GM12878 (cell line): ENCODE measurements at regions not wholly inside any gene's neighbourhood (a gene's known extent, or its start where the extent isn't known, plus 50 kb on each side); places are given as distances from the start of the nearest gene placed in this dataset.
A peak's percentile ranks its signal among the peaks of the same experiment; 100 is the strongest.

ENCODE experiments used
- ATAC-seq: fragments of 200-7000 bp; cut with Tn5 transposase; 3 replicates; pipeline ENCODE4 v1.9.1; 2020; ENCODE audit warnings: mild to moderate bottlenecking, moderate library complexity
- BruUV-seq: library from RNA; stranded (reverse); fragments of 400-500 nt; replicated peaks from 2 replicates; lab custom pipeline; 2021; lab: Mats Ljungman, UMichigan
- CTCF ChIA-PET: fragments of 300-600 bp; sonication (Branson Sonifier 250); formaldehyde crosslinking; extraction: SDS; loops from one replicate; lab custom pipeline; 2021; ENCODE audit warnings: inconsistent platforms; lab: Yijun Ruan, JAX
- POLR2A ChIA-PET: fragments of 350-600 bp; formaldehyde crosslinking; extraction: SDS; loops from one replicate; lab custom pipeline; 2021; ENCODE audit warnings: inconsistent platforms; lab: Charles Lee
- RAD21 ChIA-PET: fragments of 300-600 bp; sonication (Branson Sonifier 250); formaldehyde crosslinking; loops from one replicate; lab custom pipeline; 2023; ENCODE audit warnings: antibody characterized with exemption; ENCODE audit not compliant: unreplicated experiment; lab: Charles Lee
- SMC1A ChIA-PET: fragments of 300-600 bp; sonication (Branson Sonifier 250); formaldehyde crosslinking; loops from one replicate; lab custom pipeline; 2023; ENCODE audit not compliant: unreplicated experiment, uncharacterized antibody; lab: Charles Lee
- DNase-seq: peaks from one replicate; pipeline ENCODE4 v3.0.0-alpha.2; 2011; ENCODE audit warnings: low read depth, low spot score
- FAIRE-seq: peaks from 3 replicates; lab custom pipeline; 2011; peaks lifted over from hg19 to GRCh38; lab: Jason Lieb, UNC
- H2AFZ ChIP-seq: 2 replicates; pipeline ENCODE4 v1.6.0; 2011; ENCODE audit warnings: low read depth, low read length, control low read depth; ENCODE audit not compliant: control insufficient read depth
- H3K27ac ChIP-seq: 2 replicates; pipeline ENCODE4 v1.5.1; 2011; ENCODE audit warnings: control low read depth; ENCODE audit not compliant: control insufficient read depth, insufficient read depth
- H3K27me3 ChIP-seq, 2 experiments: replicated peaks in 1 of 2; 2 replicates each; pipeline versions ENCODE4 v1.6.0 to v1.6.1; 2011; ENCODE audit warnings: low read length in 1 of 2; ENCODE audit not compliant: control insufficient read depth in 2 of 2, insufficient read depth in 2 of 2
- H3K36me3 ChIP-seq, 2 experiments: 2 replicates each; pipeline ENCODE4 v1.5.1; 2011; ENCODE audit warnings: low read length in 1 of 2; ENCODE audit not compliant: control insufficient read depth in 2 of 2, insufficient read depth in 2 of 2
- H3K4me1 ChIP-seq: 2 replicates; pipeline ENCODE4 v1.6.1; 2011; ENCODE audit warnings: mild to moderate bottlenecking, low read length, moderate library complexity, mixed read lengths; ENCODE audit not compliant: control insufficient read depth, insufficient read depth
- H3K4me2 ChIP-seq: 2 replicates; pipeline ENCODE4 v1.6.0; 2011; ENCODE audit warnings: control low read depth; ENCODE audit not compliant: control insufficient read depth, insufficient read depth
- H3K4me3 ChIP-seq: fragments of 200-600 bp; sonication (generic); 2 replicates; pipeline ENCODE4 v1.5.1; 2016
- H3K79me2 ChIP-seq: 2 replicates; pipeline ENCODE4 v1.6.0; 2011; ENCODE audit warnings: low read length; ENCODE audit not compliant: control insufficient read depth, insufficient read depth
- H3K9ac ChIP-seq: 2 replicates; pipeline ENCODE4 v1.8.0; 2011; ENCODE audit warnings: low read length, control low read depth, mixed read lengths; ENCODE audit not compliant: control insufficient read depth, insufficient read depth
- H3K9me3 ChIP-seq: replicated peaks from 3 replicates; pipeline ENCODE4 v1.5.1; 2011; ENCODE audit warnings: mild to moderate bottlenecking, low read length; ENCODE audit not compliant: control insufficient read depth, insufficient read depth
- H4K20me1 ChIP-seq: 2 replicates; pipeline ENCODE4 v1.6.0; 2011; ENCODE audit not compliant: control insufficient read depth, insufficient read depth
- BHLHE40 ChIP-seq, 2 experiments: fragments of 450-650 bp in 1 of 2; IDR thresholded peaks; 2 replicates each; pipeline ENCODE4 v1.6.1; 2011 to 2017; ENCODE audit warnings: low read depth in 2 of 2, borderline replicate concordance in 1 of 2, improper control_type of control experiment in 1 of 2, low read length in 1 of 2, mild to moderate bottlenecking in 1 of 2
- CHD4 ChIP-seq: fragments of 200-600 bp; sonication (generic); IDR thresholded peaks from 2 replicates; pipeline ENCODE4 v1.6.1; 2016; ENCODE audit warnings: mild to moderate bottlenecking
- IRF3 ChIP-seq: fragments of 450-650 bp; IDR thresholded peaks from 2 replicates; pipeline ENCODE4 v1.6.1; 2014; ENCODE audit warnings: mild to moderate bottlenecking
- LARP7 ChIP-seq: fragments of 450-650 bp; IDR thresholded peaks from 2 replicates; pipeline ENCODE4 v1.6.1; 2017; ENCODE audit warnings: mild to moderate bottlenecking
- REST ChIP-seq: IDR thresholded peaks from 2 replicates; pipeline ENCODE4 v1.6.1; 2012; ENCODE audit warnings: mild to moderate bottlenecking, low read depth, low read length
- ZNF217 ChIP-seq: fragments of 450-650 bp; IDR thresholded peaks from 2 replicates; pipeline ENCODE4 v1.6.1; 2017; ENCODE audit warnings: antibody characterized with exemption, mild to moderate bottlenecking
- WGBS: methylation state at CpG from one replicate; pipeline ENCODE4 v1.1.6; 2016; ENCODE audit warnings: low lambda C conversion rate; ENCODE audit not compliant: insufficient replicate concordance, insufficient coverage; ENCODE audit errors: missing lambda C conversion rate; 5-methylcytosine and 5-hydroxymethylcytosine counted together
- in situ Hi-C: fragments of 300-500 bp; cut with MboI; formaldehyde crosslinking; loops from 9 replicates; pipeline ENCODE4 v1.14.3; 2018; ENCODE audit warnings: mixed read lengths
- intact Hi-C: fragments of 100-400 bp; cut with micrococcal nuclease; formaldehyde crosslinking; loops from one replicate; pipeline ENCODE4 v1.14.2; 2022; ENCODE audit not compliant: unreplicated experiment

GRCh38 chr9:78724896-78725295 lies 428.0 kb downstream of the PSAT1 start:
- Histone ChIP-seq H3K9me3 (no peaks in the 10 kb centered on the region; the same call in 2 of the 3 replicates), H3K9ac (no peak overlapping the region), H4K20me1 (no peaks in the 10 kb centered on the region), H3K4me3 (no peak overlapping the region), H3K36me3 (no peaks in the 10 kb centered on the region), H3K27me3 (no peaks in the 10 kb centered on the region), H3K27ac (no peak overlapping the region), H2AFZ (no peak overlapping the region), H3K4me2 (no peak overlapping the region), H3K4me1 (no peaks in the 10 kb centered on the region; the same call in 1 of the 2 replicates), H3K79me2 (no peaks in the 10 kb centered on the region)
- no peak for TF ChIP-seq IRF3
- TF ChIP-seq ZNF217 = no peak
- TF ChIP-seq LARP7 = no peak
- no peak for TF ChIP-seq REST
- no peak for TF ChIP-seq CHD4
- TF ChIP-seq BHLHE40 (IDR thresholded peaks at IDR 0.05; ENCODE audit: borderline replicate concordance in 1 of 2, low read depth in 2 of 2, low read length in 1 of 2) = no peak
- BruUV-seq = no TSS peak
- intact Hi-C loops (no loop called here), in situ Hi-C loops (no loop called here)
- ChIA-PET CTCF (no interaction called here), POLR2A (no interaction called here), SMC1A (no interaction called here), RAD21 (no interaction called here)
- DNase-seq = no peak
- 65% methylated on average over 2 of the region's 2 CpGs for WGBS
- ATAC-seq = no peak
- peak; percentile 75 for FAIRE-seq
